GM21576 (cell line): ENCODE measurements at regions not wholly inside any gene's neighbourhood (a gene's known extent, or its start where the extent isn't known, plus 50 kb on each side); places are given as distances from the start of the nearest gene placed in this dataset.

Source experiments
- ATAC-seq: cut with Tn5 transposase; IDR thresholded peaks from one replicate; pipeline ENCODE4 v1.9.1; 2021; ENCODE audit warnings: mild to moderate bottlenecking, moderate library complexity; ENCODE audit not compliant: unreplicated experiment

DNA sequence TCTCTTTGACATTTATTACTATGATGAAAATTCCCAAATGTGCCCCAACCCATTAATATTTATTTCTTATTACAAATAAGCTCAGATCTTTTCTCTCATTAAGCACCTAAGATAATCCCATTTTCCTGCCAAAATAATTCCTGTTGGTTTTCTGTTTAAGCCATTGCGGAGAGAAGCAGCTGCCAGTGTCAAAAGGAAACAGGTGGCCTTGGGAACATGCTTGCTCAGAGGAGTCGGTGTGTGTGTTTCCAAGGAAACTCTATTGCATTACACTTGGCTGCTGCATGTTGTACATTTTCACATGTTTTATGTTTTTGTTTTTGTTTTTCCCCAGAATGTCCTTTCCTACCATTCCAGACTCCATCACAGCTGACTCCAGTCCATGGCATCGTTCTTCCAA is 56.4 kb downstream of the CD24 start:
- ATAC-seq: no peak

DNA sequence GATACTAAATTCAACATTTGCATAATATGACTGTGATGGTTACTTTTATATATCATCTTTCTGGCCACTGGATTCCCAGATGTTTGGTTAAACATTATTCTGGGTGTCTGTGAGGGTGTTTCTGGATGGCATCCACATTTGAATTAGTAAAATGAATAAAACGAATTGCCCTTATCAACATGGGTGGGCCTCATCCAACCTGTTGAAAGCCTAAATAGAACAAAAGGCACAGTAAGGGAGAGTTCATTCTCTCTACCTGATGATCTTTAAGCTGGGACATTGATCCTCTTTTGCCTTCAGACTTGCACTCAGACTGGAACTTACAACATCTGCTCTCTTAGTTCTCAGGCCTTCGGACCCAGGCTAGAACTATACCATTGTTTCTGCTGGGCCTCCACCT is 57.6 kb downstream of the CD24 start:
- no peak for ATAC-seq

DNA sequence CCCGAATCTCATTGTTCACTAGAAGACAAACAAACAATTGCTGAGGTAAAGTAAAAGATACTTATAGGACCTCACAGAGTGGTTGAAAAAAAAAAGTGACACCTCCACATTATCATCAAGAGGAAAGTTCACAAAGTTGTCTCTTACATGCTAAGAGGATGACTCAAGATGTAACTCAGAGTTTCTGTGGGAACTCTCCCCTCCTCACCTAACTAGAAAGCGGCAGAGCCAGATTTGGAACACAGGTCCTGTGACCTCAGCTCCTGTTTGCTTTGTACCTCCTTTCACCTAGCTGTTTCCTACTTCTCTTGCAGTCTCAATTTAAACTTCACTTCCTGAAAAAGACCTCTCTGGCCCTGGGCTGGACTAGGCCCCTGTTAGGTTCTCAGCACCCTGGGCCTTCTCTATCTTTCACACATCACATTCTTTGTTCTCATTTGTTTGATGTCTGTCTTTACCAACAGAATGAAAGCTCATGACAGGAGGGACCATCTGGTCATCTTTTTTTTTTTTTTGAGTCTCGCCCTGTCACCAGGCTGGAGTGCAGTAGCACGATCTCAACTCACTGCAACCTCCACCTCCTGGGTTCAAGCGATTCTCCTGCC is 60.8 kb downstream of the CD24 start:
- peak; percentile 83 for ATAC-seq

DNA sequence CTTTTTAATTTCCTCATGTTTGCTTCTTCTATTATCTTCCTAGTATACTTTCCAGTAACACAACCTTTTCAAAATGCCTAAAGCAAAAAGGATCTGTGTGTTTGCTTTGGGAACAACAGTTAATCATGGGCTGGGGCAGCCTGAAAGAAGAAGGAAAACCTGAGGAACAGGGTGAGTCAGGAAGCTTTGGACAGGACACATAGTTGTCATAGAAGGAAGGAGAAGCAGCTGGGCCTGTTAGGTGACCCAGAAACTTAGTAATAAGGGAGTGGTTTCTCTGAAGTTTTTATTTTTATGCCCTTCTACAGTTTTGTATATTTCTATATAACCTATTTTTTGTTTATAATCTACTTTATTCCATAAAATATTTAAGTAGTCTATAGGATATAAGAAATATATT is 61.4 kb downstream of the CD24 start:
- ATAC-seq: no peak

DNA sequence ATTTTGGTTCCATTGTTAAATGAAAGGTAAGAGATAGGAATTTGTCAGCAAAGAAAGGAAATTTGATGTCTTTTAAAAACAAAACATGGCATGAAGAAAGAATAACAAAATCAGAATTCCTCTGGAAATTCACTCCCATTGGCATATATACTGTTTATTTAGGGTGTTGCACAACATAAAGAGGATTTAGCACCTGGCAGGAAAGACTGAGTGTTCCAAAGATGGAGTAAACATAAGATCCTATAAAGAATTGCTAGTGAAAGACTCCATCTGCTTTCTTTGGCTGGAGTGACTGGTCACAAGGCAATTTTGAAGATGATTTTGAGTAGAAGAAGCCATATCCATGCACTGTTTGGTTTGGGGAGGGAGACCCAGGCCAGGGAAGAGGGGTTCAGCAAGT is 62.4 kb downstream of the CD24 start:
- ATAC-seq: no peak

DNA sequence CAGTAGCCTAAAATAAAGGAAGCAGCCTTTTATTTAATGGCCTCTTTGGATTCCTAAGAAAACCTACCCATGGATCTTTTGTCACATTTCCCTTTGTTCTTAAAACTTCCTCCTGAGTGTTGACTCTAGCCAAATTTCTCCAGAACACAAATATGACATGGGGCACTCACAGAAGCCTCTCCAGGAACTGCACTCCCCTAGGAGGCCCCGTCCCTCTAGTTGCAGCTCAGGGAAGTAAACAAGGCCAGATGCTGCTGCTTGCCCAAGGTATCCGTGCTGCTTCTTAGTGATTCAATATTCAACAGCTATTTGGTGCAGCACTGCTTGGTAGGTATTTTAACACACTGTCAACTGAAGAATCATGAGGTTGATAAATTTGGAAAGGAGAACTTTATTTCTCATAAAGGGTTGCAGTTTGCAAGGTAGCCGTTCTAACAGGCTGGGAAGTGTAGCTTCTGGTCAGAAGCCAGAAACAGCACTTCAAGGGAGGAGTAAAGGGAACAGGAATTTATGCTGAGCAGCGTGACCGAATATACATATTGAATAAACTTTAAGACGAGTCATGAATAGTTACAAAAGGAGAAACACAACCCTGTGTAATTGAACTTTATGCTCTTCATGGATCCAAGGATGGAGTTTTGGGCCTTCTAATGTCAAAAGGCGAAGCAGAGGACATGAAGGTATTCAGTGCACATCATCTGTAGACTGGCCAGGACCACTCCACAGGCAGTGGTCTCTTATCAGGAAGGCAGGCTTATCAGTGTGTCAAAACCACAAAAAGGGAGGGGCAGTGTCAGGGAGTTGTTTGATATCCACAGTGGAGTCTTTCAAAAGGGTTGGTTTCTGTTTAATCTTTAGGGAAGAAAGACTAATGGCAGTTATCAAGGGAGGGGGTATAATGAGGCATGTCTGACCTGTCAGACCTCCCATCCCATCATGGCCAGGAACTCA is 63.3 kb downstream of the CD24 start:
- ATAC-seq: no peak

DNA sequence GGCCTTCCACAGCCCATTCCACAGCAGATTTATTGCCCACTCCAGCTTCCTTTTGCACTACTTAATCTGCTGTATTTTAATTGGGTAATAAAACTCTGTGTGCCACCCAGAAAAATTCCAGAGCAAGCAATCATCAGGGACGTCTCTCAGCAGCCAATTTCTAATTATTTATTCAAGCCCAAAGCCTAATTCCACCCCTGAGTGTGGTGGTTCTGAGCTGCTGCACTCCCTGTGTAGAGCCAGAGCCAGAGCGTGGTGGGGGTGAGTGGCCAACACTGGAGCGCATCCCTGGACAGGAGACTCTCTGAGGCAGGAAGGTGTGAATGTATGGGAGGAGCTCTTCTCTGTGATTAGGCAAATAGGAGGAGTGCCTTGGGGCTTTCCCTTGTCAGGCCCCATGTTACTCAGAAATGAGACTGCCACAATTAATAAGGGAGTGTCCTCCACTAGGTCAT is 66.1 kb downstream of the CD24 start:
- no peak for ATAC-seq

DNA sequence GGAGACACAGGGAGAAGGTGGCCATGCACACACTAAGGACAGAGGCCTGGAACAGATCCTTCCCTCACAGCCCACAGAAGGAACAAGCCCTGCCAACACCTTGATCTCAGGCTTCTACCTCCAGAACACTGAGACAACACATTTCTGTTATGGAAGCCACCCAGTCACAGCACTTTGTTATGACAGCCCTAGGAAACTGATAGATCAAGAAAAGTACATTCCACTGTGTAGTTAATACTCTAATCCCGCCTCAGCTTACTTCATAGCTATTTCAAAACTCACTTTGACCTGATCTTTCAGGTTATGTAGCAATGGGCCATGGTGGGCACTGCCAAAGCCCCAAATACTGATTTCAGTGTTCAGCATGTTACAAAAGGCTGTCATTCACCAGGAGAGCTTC is 66.8 kb downstream of the CD24 start:
- ATAC-seq: no peak

DNA sequence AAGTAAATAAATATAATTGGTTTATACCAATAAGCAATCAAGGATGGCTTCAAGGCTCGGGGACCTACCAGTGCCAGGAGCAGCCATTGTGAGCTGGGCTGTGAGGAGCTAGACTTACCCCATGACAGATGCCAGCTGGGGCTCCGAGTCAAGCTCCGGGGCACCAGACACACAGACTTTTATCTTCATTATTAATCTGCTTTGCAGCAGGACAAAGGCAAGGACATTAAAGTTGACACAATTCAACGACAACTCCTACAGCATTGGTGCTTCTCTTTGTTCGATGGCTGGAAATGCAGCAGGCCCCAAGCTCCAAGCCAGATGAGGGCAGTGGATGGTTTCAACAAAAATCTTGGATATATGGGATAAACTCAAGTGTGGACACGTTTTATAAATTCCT is 68.3 kb downstream of the CD24 start:
- ATAC-seq: no peak

DNA sequence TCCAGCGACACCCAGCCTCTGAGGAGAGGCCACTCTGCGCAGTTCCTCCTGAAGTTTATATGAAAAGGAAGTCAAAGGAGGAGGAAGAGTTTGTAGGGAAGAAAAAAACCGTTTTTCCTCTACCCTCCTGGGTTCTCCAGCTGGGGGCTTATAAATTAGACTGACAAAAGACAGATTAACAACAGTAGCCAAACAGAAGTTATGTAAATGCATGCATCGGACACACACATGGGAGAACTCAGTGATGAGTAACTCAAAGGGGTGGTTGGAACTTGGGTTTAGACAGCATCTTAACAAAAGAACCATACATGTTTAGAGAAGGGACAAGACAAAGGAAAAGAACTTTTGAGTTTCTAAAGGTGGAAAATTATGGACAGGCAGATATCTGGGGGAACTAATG is 71.2 kb downstream of the CD24 start:
- ATAC-seq: no peak

DNA sequence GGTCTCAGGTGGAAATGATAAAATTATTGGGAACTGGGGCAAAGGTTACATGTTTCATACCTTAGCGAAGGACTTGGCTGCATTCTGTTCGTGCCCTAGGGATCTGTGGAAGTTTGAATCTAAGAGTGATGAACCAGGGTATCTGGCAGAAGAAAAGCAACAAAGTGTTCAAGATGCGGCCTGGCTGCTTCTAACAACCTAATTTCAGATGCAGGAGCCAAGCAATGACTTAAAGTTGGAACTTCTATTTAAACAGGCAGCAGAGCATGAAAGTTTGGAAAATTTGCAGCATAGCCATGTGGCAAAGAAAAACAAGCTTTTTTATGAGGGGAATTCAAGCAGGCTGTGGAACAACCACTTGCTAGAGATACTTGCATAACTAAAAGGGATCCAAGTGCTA is 73.5 kb downstream of the CD24 start:
- no peak for ATAC-seq

DNA sequence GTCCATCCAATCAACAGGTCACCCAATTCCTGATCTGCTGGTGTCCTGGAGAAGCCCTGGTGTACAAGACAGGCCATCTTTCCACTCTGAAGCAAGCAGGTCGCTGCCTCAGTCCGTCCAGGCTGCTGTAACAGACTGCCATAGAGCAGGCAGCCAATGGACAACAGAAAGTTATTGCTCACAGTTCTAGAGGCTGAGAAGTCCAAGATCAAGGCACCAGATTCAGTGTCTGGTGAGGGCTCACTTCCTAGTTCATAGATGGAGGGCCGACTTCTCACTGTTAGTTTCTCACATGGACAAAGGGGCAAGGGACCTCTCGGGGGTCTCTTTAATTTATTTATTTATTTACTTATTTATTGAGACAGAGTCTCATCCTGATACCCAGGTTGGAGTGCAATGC is 74.8 kb downstream of the CD24 start:
- ATAC-seq: no peak

DNA sequence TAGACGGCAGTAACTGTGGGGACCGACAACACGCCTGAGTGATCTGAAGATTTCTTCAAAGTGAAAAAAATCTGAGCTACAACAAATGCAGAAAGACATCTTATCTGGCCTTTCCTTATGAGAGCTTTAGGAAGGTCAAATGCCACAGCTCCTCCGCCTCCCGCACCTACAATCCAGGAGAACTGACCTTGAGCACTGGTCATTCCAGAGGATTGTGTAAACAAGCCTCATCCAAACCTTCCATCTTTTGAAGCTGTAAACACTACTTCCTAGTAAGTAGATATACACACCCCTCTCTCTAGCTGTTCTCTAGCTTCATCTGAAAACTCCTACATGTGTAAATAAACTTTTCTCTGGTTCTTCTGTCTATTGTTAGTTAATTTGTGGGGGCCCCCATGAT is 76.9 kb downstream of the CD24 start:
- ATAC-seq: no peak

DNA sequence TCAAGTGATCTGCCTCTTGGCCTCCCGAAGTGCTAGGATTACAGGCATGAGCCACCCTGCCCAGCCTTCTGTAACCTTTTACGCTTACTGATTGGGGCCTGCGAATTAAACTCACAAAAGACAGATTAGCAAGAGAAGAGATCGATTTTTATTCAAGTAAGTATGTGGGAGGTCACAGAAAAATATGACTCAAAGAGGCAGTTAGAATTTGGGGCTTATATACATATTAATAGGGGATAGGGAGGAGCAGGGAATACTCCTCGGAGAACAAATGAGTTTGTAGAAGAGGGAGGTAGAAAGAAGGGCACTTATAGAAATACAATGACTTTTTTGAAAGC is 78.9 kb downstream of the CD24 start:
- ATAC-seq: no peak

DNA sequence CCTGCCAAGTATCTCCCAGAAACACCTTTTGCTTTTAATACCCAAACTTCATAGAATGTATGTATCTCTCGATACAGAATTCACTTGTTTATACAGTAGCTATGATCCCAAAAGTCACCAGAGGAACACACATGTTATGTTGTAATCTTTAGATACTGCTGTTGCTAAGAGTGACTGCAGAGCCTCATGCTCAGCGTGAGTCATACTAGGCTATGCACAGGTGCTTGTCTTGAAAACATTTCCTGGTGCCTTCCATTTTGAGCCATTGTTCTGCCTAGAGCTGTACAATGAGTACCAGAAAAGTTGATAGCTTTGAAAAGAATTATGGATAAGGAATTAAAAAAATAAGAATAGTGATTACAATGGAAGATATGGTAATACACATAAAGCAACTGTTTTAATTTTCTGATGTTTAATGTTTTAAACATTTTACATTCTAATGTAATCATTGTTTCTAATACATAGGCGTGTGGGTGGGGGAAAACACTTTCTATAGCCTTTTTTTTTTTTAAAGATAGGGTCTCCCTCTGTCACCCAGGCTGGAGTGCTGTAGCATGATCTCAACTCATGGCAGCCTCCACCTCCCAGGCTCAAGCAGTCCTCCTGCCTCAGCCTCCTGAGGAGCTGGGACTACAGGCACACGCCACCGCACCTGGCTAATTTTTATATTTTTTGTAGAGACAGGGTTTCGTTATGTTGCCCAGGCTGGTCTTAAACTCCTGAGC is 79.4 kb downstream of the CD24 start:
- no peak for ATAC-seq

DNA sequence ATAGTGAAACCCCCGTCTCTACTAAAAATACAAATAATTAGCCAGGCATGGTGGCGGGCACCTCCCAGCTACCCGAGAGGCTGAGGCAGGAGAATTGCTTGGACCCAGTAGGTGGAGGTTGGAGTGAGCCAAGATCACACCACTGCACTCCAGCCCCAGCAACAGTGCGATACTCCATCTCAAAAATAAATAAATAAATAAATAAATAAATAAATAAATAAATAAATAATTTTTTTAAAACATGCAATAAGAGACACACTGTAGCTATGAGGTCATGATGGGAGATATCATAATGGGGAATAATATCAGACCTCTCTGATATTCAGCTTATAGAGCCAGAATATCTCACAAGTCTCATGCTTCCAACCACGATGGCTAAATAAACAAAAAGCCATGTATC is 82.3 kb downstream of the CD24 start:
- ATAC-seq: no peak

DNA sequence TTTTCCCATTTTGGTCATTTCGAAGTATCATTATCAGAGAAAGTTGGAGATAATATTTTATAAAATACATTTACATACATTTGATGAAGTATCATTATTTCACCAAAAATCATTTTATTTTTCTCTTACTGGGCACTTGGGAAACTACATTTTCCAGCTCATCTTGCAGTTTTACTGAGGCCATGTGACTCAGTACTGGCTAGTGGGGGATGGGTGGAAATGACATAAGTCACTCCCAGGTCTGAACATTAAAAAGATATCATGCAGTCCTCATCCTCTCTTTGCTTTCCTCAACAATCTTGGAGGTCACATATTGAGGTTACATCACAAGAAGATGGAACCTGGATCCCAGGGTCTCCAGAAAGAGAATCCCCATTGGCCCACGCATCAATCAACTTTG is 84.1 kb downstream of the CD24 start:
- no peak for ATAC-seq

DNA sequence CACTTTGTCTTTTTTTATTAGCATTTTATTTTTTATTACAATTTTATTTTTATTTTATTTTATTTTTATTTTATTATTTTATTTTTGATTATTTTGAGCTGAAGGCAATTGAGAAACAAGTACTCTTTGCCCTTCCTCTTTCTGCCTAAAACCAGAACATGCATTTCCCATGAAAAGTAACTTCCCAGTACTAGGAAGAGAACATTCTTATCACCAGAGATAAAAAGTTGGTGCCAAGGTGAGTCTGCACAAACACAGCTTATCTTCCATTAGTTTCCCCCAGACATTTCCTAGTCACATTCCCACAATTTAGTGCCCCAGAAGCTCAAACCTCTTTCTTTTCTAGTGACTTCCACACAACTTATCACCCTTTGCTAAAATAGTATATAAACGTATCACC is 84.8 kb downstream of the CD24 start:
- no peak for ATAC-seq

DNA sequence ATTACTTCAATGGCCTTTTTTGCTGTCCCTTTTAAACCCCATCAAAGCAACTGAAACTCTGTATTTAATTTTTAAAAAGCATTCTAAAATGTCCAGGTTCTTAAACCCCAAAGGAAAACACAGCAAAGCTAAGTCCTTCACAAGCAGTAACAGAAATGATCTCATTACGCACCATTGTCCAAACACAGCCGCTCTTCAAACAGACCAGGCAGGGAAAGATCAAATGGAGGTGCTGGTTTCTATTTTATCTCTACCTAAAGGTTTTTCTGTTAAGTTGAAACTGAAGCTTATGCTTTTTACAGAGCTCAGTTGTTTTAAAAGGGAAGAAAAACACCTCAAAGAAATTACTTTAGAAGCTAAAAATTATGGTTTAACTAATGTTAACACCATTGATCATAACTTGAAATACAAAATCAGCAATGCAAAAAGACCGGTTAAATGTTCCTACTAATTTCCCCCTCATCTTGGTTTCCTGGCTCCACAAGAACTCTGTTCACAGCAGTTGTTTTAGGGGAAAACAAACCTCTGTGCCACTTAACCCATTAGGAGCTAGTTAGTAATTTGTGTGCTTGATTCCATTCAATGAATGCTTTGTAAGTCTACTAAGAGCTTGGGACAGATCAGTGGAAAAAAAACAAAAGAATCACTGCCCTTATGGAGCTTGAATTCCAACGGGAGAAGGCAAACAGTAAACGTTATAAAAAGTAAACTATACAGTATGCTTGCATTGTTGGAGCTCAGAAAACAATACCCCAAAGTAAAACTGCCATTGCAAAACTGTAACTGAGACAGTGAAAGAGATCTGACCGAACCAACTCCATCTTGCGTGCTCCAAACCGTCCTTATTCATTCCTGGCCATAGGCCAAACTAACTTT is 87.4 kb downstream of the CD24 start:
- no peak for ATAC-seq

DNA sequence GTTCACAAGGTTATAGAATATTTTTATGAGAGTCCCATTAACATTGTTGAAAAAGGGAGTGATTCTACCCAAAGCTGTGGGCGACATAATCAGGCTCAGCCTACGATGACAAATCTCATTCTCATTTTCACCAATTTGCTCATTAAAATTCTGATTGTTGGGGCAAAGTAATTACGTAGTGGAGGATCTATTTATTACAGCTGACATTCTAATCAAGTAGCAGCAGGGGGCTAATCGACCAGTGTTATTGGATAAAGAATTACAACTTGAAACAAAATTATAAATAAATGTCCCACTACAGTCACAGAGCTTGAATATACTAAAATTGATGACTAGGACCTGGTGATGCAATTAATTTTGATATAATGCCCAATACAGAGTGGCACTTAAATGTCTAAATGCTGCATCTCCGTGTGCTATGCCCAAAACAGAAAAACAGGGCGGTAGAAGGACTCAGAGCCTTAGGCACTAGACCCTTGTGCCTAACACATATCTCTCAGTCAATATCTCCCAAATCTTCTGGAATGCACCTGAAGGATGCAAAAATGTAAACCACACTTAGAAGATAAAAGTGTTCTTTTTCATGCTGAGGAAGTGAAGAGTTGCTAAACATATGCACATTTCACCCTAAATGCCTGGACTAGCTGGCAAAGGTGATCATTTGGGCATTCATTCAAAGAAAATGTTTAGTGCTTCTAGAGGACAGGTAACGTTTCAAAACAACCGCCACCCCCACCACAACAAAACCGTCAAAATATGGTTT is 88.3 kb downstream of the CD24 start:
- ATAC-seq: no peak
